Activated CD8-positive, alpha-beta T cell treated with anti-CD3 and anti-CD28 coated beads, Interleukin-2, amount 10 ng/mL, durations not matched to agents 7 days and 5 days (primary cell): ENCODE measurements at regions not wholly inside any gene's neighbourhood (a gene's known extent, or its start where the extent isn't known, plus 50 kb on each side); places are given as distances from the start of the nearest gene placed in this dataset.

Source experiments
- ATAC-seq: fragments of 150-1000 bp; cut with Tn5 transposase; one replicate; pipeline ENCODE4 v1.10.0; 2021; ENCODE audit warnings: moderate library complexity
- CTCF ChIA-PET: fragments of 350-600 bp; sonication (Branson Sonifier 250); formaldehyde crosslinking; loops from one replicate; lab custom pipeline; 2021; ENCODE audit warnings: antibody characterized with exemption; lab: Charles Lee
- POLR2A ChIA-PET: fragments of 350-600 bp; sonication (Branson Sonifier 250); formaldehyde crosslinking; loops from one replicate; lab custom pipeline; 2021; ENCODE audit warnings: antibody characterized with exemption; lab: Charles Lee
- DNase-seq: peaks from one replicate; pipeline ENCODE4 v3.0.0-alpha.2; 2020
- H3K27ac Mint-ChIP-seq: one replicate; pipeline ENCODE4 v1.8.0; 2021; ENCODE audit warnings: mild to moderate bottlenecking, mixed read lengths
- H3K27me3 Mint-ChIP-seq: one replicate; pipeline ENCODE4 v1.8.0; 2021; ENCODE audit warnings: low read depth, mixed read lengths
- H3K36me3 Mint-ChIP-seq: one replicate; pipeline ENCODE4 v1.8.0; 2021; ENCODE audit warnings: low read depth, mixed read lengths
- H3K4me1 Mint-ChIP-seq: one replicate; pipeline ENCODE4 v1.8.0; 2021; ENCODE audit warnings: low read depth, mixed read lengths
- H3K4me3 Mint-ChIP-seq: one replicate; pipeline ENCODE4 v1.8.0; 2021; ENCODE audit warnings: mild to moderate bottlenecking, mixed read lengths
- H3K9me3 Mint-ChIP-seq: one replicate; pipeline ENCODE4 v1.8.0; 2022; ENCODE audit warnings: mixed read lengths; ENCODE audit not compliant: insufficient read depth

DNA sequence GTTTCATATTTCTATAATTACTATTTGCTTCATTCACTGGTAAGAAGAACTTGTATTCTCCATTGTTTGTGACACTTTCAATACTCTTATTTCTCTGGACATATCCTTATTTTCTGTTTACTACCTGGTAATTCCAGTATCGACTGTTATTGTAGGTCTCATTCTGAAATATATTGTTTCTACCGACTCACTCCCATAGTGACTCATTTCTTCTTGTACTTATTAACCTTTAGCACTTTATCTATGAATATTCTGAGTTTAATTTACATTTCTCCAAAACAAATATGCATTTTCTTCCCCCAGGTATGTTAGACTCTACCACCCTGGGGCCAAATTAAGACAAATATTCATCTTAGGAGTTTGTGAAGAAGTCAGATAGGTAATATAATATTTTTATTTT lies 164.5 kb upstream of the BTBD3 start:
- Mint-ChIP-seq H3K4me1 (no peaks in the 10 kb centered on the region), H3K4me3 (no peak overlapping the region), H3K27me3 (no peaks in the 10 kb centered on the region), H3K9me3 (no peaks in the 10 kb centered on the region), H3K27ac (no peak overlapping the region), H3K36me3 (no peaks in the 10 kb centered on the region)
- ATAC-seq: no peak
- DNase-seq: no peak
- ChIA-PET POLR2A (no interaction called here), CTCF (no interaction called here)

DNA sequence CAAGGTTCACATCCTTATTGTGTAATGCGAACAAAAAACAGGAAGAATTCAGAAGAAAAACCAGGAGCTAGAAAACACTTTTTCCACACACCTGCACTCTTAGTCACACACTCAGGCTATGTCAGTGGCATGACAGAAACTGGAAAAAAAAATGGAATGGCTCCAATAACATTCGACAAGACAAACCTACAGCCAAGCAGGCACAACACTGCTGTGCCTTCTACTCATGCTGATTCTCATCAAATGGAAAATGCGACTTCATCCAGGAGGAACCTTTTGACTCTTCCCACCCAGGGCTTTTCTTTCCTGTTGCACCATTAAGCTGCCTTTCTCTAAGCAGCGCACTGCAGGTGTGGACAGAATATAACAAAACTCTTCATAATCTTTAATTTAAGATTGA lies 163.2 kb upstream of the BTBD3 start:
- H3K4me3 Mint-ChIP-seq: no peak overlapping the region
- no peak for DNase-seq

DNA sequence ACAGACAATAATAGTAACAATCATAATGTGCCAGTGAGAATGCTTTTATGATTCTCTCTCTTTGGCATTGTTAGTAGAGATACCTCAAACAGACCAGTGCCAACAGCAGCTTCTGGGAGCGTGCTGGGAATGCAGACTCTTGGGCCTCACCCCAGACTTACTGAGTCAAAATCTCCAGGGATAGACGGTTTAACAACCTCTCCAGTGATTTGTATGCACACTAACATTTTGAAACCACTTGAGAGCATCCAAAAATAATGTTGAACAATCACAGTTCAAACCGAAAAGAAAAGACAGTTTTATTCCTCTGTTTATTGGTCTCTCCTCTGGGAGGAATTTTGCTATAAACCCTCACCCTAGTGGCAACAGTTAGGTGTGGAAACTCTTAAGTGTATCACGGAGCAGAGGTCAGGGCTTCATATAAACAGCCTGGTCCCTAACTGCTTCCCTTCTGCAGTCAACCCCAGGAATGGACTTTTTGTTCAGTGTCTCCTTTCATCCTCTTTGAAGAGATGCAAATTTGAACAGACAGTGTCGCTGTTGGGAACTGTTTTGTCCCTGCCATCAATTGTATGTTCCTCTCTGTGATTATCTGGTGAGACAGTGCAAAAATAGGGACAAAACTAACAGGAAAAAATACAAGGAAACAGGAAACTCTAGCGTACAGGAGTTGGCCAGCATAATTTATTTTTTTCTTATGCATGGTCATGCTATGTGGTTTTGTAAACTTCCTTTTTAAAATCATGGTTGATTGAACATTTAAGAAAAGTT lies 162.4 kb upstream of the BTBD3 start:
- CTCF ChIA-PET: no interaction called here
- Mint-ChIP-seq H3K9me3 (no peaks in the 10 kb centered on the region), H3K27me3 (no peaks in the 10 kb centered on the region), H3K27ac (no peak overlapping the region), H3K4me1 (no peaks in the 10 kb centered on the region), H3K36me3 (no peaks in the 10 kb centered on the region), H3K4me3 (no peak overlapping the region)
- POLR2A ChIA-PET: no interaction called here
- no peak for ATAC-seq
- DNase-seq: no peak

More for the DNA sequence above, 163.2 kb upstream of the BTBD3 start:
- H3K36me3 Mint-ChIP-seq: no peaks in the 10 kb centered on the region
- CTCF ChIA-PET: no interaction called here
- ATAC-seq: no peak
- H3K27ac Mint-ChIP-seq: no peak overlapping the region
- no peaks in the 10 kb centered on the region for H3K9me3 Mint-ChIP-seq
- no peaks in the 10 kb centered on the region for H3K27me3 Mint-ChIP-seq
- H3K4me1 Mint-ChIP-seq: no peaks in the 10 kb centered on the region
- POLR2A ChIA-PET: no interaction called here

DNA sequence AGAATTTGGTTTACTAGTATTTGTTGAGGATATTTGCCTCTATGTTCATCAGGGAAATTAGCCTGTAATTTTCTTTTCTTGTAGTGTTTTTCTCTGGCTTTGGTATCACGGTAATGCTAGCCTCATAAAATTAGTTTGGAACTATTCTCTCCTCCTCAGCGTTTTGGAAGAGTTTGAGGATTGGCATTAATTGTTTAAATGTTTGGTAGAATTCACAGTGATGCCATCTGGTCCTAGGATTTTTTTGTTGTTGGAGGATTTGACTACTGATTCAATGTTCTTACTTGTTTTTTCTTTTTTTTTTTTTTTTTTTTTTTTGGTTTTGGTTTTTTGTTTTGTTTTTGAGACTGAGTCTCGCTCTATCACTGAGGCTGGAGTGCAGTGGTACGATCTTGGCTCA lies 156.2 kb upstream of the BTBD3 start:
- CTCF ChIA-PET: no interaction called here
- no peaks in the 10 kb centered on the region for H3K36me3 Mint-ChIP-seq
- no peak overlapping the region for H3K27ac Mint-ChIP-seq
- no peaks in the 10 kb centered on the region for H3K27me3 Mint-ChIP-seq
- ATAC-seq (no peak), DNase-seq (no peak)
- POLR2A ChIA-PET: no interaction called here
- no peak overlapping the region for H3K4me3 Mint-ChIP-seq
- no peaks in the 10 kb centered on the region for H3K9me3 Mint-ChIP-seq
- no peaks in the 10 kb centered on the region for H3K4me1 Mint-ChIP-seq

DNA sequence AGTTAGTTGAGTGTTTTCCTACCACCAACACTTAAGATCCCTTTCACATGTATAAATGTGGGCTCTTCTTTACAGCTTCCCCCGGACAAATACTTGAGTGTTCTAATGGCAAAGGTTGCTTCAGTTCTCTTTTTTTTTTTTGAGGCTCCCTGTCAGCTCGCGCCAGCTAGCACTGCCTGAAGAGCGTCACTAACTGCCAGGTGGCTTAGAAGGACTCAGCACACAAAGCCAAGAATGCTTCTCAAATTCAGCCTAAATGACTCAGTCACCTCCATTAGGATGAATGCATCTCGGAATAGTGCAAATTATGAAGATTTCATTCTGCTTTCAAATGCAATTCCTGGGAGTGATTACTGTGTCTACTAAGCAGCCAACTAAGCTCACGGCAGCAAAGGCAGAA lies 150.7 kb upstream of the BTBD3 start:
- H3K27ac Mint-ChIP-seq: no peak overlapping the region
- DNase-seq (no peak), ATAC-seq (no peak)
- peaks cover 5% of the 10 kb centered on the region for H3K9me3 Mint-ChIP-seq
- ChIA-PET POLR2A (no interaction called here), CTCF (no interaction called here)
- H3K36me3 Mint-ChIP-seq: no peaks in the 10 kb centered on the region
- H3K27me3 Mint-ChIP-seq: no peaks in the 10 kb centered on the region
- H3K4me1 Mint-ChIP-seq: no peaks in the 10 kb centered on the region
- H3K4me3 Mint-ChIP-seq: no peak overlapping the region

DNA sequence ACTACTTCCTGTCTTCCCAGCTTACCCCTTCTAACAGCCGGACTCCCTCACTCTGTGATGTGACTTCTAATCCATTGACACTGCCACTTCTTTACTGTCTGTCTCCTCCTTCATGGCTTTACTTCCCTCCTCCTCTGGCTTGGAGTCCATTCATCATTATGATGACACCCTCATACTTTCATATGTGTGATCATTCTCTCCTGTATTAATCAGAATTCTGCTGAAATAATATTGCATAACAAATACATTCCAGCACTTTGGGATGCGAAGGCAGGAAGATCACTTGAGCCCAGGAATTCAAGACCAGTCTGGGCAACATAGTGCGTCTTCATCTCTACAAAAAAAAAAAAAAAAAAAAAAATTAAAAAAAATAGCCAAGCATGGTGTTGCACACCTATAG lies 147.9 kb upstream of the BTBD3 start:
- DNase-seq: no peak
- H3K36me3 Mint-ChIP-seq: no peaks in the 10 kb centered on the region
- ChIA-PET CTCF (no interaction called here), POLR2A (no interaction called here)
- no peak overlapping the region for H3K4me3 Mint-ChIP-seq
- no peaks in the 10 kb centered on the region for H3K4me1 Mint-ChIP-seq
- H3K27me3 Mint-ChIP-seq: no peaks in the 10 kb centered on the region
- no peak for ATAC-seq
- H3K9me3 Mint-ChIP-seq: peaks cover 5% of the 10 kb centered on the region
- no peak overlapping the region for H3K27ac Mint-ChIP-seq

DNA sequence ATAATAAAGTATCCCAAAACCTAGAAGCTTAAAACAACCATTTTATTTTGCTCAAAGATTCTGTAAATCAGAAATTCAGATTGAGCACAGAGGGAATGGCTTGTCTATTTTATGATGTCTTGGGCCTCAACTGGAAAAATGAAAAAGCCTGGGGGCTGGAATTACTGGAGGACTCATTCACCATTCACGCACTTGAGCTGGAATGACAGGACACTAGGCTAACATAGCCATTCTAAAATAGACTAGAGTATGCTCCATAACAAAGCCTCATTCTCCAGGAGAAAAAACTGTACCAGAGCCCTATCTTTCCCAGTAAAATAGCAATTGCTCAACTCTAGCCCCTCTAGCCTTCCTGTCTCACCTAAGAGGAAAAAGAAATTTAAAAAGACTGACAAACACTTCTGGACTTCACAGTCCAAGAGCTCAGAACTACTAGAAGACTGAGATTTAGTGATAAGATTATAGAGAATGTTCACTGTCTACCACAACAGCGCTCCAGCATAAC lies 145.4 kb upstream of the BTBD3 start:
- POLR2A ChIA-PET: no interaction called here
- no peaks in the 10 kb centered on the region for H3K36me3 Mint-ChIP-seq
- H3K4me1 Mint-ChIP-seq: no peaks in the 10 kb centered on the region
- peaks cover under 1% of the 10 kb centered on the region for H3K9me3 Mint-ChIP-seq
- no peak for ATAC-seq
- no peak overlapping the region for H3K4me3 Mint-ChIP-seq
- no peaks in the 10 kb centered on the region for H3K27me3 Mint-ChIP-seq
- CTCF ChIA-PET: no interaction called here
- DNase-seq: no peak
- H3K27ac Mint-ChIP-seq: no peak overlapping the region

DNA sequence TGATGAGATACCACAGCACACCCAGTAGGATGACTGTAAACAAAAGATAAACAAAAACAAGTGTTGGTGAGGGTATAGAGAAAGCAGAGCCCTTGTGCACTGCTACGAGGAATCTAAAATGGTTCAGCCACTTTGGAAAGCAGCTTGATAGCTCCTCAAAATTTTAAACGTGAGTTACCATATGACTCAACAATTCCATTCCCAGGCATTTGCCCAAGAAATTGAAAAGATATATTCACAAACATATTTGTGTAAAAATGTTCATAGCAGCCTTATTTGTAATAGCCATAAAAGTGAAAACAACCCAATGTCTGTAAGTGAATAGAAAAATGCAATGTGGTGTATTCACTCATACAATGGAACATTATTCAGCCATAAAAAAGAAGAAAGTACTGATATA lies 141.0 kb upstream of the BTBD3 start:
- ATAC-seq (no peak), DNase-seq (no peak)
- CTCF ChIA-PET: no interaction called here
- no peak overlapping the region for H3K27ac Mint-ChIP-seq
- H3K36me3 Mint-ChIP-seq: no peaks in the 10 kb centered on the region
- H3K27me3 Mint-ChIP-seq: no peaks in the 10 kb centered on the region
- POLR2A ChIA-PET: no interaction called here
- H3K4me1 Mint-ChIP-seq: no peaks in the 10 kb centered on the region
- no peaks in the 10 kb centered on the region for H3K9me3 Mint-ChIP-seq
- no peak overlapping the region for H3K4me3 Mint-ChIP-seq

DNA sequence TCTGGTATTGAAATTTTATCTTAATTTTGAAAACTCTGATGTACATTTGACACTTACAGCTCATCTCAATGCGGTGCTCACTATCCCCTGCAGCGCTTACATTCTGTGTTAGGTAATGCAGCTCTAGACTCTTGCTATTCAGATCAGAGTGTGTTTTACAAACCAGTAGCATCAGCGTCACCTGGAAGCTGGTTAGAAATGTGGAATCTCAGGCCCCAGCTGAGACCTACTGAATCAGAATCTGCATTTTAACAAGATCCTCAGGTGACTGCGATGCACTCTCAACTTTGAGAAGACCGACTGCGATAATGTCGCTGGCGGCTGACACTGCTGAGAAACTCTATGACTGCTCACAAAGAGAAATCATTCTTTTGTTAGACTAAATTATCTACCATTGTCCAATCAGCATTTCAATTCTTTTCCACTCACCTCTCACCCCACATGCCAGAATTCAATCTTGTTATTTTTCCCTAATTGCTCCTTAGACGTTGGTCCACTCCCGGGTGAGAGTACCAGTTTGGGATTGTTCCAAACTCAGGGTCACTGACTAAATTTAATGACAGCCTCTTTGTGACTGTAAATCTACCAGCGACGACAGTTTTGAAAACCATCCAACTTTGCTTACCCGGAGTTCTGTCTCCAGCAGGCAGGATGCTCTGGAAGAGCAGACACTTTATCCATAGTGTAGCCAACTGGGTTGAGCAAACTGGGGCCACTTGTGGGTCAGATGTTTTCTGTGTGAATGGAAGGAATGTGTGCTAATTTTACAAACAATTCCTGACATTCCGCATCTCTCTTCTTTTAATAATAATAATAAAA lies 140.1 kb upstream of the BTBD3 start:
- Mint-ChIP-seq H3K36me3 (no peaks in the 10 kb centered on the region), H3K27ac (no peak overlapping the region)
- CTCF ChIA-PET: no interaction called here

DNA sequence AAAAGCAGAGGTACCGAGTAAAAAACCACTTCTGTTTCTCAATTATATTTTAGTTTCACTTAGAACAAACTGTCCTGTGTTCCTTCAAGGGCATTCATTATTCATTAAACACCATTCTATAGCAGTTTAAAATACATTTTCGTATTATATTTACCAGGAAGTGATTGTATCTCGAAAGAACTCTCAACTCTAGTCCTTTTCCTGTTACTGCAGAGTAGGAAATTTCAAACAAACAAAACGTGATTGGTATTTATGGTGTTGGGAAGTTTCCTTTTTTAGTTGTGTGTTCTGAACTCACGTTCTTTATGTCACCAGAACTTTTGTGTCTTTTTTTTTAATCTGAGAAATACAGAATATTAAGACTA lies 139.5 kb upstream of the BTBD3 start:
- POLR2A ChIA-PET: no interaction called here
- no peak for ATAC-seq

More for the DNA sequence above, 140.1 kb upstream of the BTBD3 start:
- no peaks in the 10 kb centered on the region for H3K27me3 Mint-ChIP-seq
- POLR2A ChIA-PET: no interaction called here
- no peak overlapping the region for H3K4me3 Mint-ChIP-seq
- ATAC-seq (no peak), DNase-seq (no peak)
- H3K9me3 Mint-ChIP-seq: no peaks in the 10 kb centered on the region
- no peaks in the 10 kb centered on the region for H3K4me1 Mint-ChIP-seq

DNA sequence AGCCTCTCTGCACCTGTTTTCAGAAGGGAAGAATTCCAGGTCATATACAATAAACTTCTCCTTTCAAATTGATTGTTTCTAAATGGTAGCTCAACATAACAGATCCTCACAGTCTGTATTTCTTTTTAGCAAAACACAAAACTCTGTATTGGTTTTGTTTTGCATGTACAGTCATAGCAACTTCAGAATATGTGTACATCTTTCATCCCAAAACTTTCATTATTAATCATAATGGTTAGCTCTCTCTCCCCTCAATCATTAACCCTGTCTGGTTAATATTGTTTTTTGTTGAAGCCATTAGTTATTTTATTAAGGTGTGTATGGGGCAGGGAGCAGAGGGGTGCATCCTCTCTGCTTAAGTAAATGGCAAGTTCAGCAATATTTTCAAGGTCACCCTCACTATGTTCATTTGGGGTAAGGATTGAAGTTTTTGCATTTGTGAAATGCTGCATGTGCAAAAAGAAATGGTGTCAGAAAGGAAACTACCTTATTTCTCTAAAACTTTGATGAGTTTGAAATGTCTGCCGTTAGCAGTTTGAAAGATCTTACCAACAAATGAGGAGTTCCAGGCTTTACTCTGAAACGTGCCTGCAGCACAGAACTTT lies 136.8 kb upstream of the BTBD3 start:
- no peaks in the 10 kb centered on the region for H3K36me3 Mint-ChIP-seq
- DNase-seq (no peak), ATAC-seq (no peak)
- no peaks in the 10 kb centered on the region for H3K4me1 Mint-ChIP-seq
- no peak overlapping the region for H3K27ac Mint-ChIP-seq
- ChIA-PET CTCF (no interaction called here), POLR2A (no interaction called here)
- H3K27me3 Mint-ChIP-seq: no peaks in the 10 kb centered on the region
- H3K4me3 Mint-ChIP-seq: no peak overlapping the region
- H3K9me3 Mint-ChIP-seq: no peaks in the 10 kb centered on the region

More for the DNA sequence above, 139.5 kb upstream of the BTBD3 start:
- Mint-ChIP-seq H3K36me3 (no peaks in the 10 kb centered on the region), H3K27me3 (no peaks in the 10 kb centered on the region), H3K9me3 (no peaks in the 10 kb centered on the region), H3K4me3 (no peak overlapping the region), H3K27ac (no peak overlapping the region), H3K4me1 (no peaks in the 10 kb centered on the region)
- CTCF ChIA-PET: no interaction called here
- no peak for DNase-seq
